HG03575 (cell line): ENCODE measurements at regions not wholly inside any gene's neighbourhood (a gene's known extent, or its start where the extent isn't known, plus 50 kb on each side); places are given as distances from the start of the nearest gene placed in this dataset.
"Not testable (repeated sequence)": the region's sequence is repeated elsewhere in the genome, so short reads cannot be mapped to it uniquely, and the experiment has no call there.

Source experiments
- ATAC-seq: cut with Tn5 transposase; IDR thresholded peaks from one replicate; pipeline ENCODE4 v1.9.1; 2021; ENCODE audit not compliant: unreplicated experiment, insufficient number of reproducible peaks, low FRiP score; ENCODE audit errors: extremely low read depth

DNA sequence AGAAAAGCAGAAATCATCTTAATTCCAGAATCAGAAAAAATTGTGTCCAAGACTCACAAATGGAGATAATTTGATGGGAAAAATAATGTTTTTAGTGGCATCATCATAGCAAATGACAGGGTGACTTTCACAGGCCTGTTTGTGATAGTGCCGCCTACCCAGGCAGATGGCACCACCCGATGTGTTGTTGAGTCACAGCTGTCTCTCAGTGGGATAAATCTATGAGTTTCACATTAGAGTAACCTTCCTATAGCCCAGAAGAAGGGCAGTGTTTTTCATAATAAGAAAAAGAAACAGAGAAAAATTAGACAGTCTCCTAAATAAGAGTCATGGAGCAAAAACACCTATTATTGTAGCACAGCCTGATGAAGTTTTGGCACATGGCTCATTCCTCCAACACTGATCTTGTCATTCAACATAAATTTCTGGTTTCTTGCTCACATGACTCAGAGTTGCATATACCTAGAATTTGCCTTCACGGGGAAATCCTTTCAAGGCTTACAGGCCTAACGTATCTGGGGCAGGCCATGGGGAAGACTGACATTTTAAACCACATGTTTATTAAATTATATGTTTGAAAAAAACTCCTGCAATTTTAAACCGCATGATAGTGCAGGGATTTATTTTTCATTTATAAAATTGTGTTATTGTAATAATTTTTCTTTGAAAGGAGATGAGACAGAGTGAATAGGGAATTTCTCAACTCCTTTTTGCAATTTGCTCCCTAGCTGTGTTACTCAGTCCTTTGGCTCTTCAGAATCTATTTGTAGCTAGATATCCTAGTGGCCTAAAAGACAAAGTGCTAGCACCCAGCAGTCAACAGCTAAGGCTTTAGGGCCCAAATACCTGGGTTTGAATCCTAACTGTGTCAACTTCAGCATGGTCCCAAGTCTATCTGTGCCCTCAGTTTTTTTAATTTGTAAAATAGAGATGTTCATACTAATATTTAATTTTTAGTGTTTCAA, 393.7 kb downstream of the NDFIP2 start:
- ATAC-seq: no peak

DNA sequence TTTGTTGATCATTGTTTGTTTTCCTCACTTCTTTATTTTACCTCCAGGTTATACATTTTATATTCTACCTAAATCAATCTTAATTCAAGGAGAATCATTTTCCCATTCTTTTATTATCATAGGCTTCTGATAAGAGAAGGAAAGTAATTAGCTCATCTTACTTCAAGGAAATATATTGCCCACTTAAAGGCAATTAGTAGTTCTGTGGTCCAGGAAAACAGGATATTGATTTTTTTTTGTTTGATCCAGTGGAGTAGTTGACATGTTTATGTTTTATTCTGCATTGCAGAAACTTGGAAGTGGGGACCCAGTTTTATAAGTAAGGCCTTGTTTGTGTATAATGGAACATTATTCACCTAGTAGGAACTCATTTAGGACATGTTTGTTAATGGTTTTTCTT, 390.6 kb downstream of the NDFIP2 start:
- ATAC-seq: no peak

DNA sequence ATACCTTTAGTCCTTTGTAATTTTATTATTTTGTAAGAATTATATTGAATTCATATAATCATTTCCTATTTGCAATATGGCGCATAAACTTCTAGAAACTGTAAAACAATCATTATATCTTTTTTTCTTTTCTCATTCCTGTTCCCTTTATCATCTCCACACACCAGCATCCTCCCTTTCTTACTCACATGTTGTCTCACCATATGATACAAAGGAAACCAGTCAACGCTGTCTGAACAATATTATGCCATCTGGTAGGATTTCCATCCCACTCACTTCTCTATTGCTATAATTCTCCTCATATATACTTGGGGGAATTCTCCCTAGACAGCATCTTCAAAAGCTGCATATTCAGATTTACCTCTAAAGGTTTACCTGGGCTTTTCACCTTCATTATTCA, 389.8 kb downstream of the NDFIP2 start:
- no peak for ATAC-seq

DNA sequence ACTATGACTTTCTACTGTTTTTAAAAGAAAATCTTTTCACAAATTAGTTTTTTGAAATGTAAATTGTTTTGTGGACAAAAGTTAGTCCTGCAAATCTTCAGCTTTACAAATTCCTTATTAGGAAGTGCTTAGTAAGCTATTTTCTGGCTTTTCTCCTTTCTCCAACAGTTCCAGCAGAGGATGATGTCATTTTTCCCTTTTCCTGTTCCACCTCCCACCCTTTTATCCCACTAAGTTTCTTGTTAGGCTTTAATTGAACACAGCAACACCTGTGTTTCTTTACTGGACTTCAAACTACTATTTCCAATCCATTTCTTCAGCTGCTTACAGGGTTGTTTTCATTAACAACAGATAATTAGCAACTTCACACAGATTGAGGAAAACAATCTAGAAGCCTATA, 389.2 kb downstream of the NDFIP2 start:
- ATAC-seq: no peak

DNA sequence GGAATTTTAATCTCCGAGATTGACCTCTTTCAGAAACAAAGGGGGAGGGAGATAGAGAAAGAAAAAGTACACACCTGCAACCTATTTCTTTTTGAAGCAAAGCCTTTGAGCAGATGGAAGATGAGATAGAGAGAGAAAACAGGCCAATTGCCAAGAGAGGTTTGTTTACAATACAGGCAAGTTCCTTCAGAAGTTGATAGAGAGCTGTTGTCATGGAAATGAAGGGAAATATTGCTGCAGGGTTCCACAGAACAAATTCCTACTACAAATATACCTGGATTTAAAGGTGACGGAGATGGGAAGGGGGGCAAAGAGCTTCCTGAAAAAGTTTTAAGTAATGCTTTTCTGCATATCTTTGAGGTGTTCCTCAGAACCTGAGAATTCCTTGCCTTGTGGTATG, 388.4 kb downstream of the NDFIP2 start:
- no peak for ATAC-seq

DNA sequence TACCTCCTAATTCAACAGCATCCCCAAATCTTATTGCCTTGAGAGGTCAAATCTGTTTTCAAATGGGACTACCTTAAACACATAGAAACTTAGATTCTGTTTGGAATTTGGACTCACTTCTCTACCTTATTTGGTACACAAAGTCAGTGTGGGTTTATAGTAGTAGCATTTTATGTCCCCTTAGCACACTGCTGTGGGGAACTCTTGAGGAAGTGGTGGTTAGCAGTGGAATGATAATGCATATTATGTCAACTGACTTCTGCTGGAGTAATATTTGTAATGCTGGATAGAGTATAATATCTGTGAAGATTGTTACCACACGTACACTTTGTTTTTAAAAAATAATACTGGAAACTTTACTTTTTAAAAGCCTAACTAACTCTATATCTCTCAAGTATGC, 386.3 kb downstream of the NDFIP2 start:
- no peak for ATAC-seq

DNA sequence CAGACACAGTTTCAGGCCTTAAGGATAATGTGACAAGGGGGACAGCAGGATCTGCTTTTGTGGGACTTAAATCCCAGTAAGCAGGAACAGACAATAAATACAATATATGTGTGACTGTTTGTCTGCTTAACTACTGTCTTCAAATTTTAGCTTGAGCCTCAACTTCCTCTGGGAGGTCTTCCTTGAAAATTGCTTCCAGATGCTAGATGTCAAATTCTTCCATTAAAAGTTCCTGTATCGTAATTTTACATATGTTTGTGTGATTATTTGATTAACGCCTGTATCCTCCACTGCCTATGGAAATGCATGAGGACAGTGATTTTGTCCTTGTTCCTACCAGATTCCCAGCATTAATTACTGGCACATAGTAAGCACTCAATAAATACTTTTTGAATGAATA, 385.5 kb downstream of the NDFIP2 start:
- ATAC-seq: no peak

DNA sequence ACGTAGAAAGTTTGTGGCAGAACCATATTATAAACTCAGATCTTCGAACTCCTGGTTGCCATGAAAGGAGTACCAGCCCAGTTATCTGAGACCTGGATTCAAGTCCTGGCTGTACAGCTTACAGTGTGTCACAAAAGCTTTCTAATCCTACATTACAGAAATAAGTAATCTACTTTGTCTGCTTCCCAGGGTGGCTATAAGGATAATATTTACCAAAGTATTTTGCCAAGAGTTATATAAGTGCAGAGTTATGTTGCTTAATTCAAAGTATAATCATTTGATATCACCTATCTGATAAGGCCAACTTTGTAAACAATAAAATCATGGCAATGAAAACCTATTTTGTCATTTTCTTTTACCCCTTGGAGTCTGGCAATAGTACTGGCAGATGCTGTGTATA, 381.6 kb downstream of the NDFIP2 start:
- no peak for ATAC-seq

DNA sequence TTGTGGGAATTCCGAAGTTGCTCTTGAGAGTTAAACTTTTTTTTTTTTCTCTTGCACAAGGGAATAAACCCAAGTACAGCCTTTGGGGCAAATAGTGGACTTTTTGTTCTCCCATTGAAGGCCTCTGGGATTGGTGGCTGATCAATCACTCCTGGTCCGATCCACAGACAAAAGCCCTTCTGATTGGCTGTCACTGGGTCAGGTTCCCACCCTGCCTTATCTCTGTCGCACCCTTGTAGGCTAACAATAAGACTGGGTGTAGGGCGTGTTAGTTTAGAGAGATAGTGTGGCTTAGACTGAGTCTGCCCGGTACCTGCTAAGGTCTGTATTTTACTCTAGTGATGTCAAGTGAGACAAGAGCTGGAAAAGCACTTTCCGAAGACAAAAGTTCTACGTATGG, 380.8 kb downstream of the NDFIP2 start:
- no peak for ATAC-seq

DNA sequence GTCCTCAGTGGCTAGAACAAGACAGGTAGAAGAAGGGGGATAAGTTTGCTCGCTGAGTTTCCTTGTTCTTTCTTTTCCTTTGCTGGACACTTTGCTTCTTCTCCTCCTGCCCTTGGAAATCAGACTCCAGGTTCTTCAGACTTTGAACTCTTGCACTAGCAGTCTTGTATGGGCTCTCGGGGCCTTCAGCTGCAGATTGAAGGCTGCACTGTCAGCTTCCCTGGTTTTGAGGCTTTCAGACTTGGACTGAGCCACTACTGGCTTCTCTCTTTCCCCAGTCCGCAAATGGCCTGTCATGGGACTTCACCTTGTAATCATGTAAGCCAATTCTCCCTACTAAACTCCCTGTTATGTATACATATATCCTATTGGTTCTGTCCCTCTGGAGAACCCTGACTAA, 379.8 kb downstream of the NDFIP2 start:
- ATAC-seq: no peak

DNA sequence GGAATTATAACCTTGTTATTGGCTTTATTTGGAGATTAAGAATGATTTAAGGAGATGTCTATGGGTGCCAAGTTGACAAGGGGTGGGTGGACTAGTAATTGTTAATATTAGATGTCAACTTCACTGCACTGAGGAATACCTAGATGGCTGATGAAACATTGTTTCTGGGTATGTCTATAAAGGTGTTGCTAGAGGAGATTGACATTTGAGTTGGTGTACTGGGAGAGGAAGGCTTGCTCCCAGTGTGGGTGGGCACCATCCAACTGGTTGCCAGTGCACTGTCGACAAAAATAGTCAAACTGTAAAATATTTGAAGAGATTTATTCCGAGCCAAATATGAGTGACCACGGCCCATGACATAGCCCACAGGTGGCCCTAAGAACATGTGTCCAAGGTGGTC, 378.8 kb downstream of the NDFIP2 start:
- no peak for ATAC-seq

DNA sequence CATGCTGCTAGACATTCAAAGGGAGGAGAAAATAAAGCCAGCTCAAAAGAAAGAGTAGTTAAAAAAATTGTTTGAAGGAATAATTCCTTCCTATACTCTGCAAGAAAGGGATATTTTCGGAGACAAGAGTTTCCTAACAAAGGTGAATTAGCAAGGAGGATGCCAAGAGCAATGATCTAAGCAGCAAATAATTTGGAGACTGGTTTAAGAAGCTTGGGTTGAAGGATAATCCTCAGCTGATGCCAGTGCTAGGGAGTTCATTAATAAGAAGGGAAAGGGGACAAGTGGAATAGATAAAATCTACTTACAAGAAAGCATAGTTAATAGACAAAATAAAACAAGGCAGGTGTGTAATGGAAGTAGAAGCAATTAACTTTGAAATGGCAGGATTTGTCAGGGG, 372.3 kb downstream of the NDFIP2 start:
- no peak for ATAC-seq

DNA sequence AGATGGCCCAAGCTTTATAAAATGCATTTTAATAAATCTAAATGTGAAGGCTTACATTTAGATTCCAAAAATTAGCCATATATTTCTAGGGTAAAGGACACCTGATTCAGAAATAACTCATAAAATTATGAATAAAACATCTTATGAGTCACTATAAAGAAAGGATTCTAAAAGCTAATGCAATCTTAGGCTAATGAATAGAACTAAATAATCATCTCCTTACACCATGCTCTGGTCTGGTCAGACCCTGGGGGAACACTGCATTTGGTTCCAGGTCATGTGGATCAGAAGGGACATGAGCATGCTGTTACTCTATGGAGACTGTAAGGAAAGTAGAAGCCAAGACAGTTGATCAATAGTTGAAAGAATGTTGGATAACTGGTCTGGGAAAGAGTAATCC, 370.4 kb downstream of the NDFIP2 start:
- ATAC-seq: no peak

DNA sequence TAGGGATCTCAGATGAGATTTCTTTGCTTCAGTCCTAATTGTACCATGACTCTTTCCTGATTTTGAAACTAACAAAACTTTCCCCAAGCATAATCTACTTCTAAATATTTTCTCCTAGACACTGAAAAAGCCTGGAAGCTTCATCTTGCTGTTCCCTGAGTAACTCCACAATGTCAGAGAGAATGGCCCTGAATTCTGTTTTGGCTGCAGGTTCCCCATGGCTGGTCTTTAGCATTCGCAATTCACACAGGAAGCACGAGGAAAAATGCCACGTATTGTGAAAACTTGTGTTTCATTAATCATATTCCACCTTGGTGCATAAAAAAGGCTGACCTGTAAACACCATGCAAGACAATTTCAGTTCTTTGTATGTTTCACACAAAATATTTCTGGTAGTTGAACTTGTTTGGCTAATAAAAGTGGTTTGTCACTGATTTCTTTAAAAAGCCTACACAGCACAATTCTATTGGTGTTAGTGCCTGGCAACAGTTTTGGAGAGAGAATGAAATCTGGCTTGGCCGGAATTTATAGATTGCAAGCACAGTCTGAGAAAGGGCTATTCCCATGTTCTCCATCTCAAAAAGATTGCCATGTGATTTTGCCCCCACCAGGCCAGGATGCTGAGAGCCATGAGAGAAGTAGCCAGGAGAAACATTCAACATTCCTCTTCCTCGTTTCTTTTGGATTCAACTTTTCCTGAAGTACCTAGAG, 367.1 kb downstream of the NDFIP2 start:
- no peak for ATAC-seq

DNA sequence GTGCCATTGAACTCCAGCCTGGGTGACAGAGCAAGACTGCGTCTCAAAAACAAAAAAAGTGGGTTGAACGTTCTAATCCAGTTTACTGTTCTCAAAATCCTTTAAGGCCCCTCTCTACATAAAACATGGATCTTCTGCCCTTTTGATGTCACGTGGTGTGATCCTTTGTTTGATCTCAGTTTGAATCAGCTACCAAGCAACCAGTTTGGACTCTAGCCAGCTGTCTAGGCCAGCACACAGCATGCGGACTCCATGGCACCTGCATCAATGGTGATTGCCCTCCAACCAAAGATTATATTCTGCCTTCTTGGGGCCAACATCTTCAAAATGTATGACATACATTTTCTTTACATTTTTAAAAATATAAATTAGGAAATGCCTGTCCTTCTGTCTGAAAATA, 365.4 kb downstream of the NDFIP2 start:
- no peak for ATAC-seq

DNA sequence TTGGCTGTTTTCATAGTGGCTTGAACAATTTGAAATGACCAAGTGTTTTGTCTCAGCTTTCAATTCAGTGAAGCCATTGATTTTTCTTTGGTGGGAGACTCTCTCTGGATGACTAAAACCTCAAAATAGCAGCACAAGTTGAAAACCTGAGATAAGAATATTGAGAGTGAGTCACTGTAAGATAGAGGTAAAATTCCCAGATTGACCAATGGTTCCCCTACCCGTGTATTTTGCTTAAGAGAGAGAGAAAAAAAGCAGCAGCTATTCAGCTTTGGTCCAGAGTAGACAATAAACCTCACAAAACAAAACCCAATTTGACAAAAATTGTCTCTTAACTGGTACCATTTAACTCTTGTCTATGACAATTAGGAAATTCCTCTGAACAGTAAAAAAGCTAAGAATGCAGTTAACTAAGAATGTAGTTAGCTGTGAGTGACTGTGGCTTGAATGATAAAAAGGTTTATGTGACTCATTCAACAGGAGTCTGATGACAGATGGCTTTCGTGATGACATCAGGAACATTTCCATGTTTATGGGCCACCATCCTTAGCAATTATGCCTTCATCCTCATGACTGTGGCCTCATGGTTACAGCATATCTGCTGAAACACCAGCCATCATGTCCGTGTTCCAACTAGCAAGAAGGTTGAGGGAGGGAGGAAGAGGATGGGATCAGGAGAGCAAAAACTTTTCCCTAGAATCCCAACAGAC, 356.9 kb downstream of the NDFIP2 start:
- no peak for ATAC-seq

DNA sequence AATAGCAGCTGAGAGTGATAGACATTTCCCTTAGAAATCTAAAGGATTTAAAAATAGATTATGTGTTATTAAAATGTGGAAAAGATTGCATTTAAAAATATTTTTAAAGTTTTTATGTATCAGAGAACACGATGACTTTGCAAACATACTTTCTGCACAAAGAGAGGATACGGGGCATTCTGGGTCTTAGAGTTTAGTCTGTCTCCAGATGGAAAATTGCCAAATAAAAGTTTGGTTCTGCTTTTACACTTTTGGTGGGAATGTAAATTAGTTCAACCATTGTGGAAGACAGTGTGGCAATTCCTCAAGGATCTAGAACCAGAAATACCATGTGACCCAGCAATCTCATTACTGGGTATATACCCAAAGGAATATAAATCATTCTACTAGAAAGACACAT, 355.2 kb downstream of the NDFIP2 start:
- ATAC-seq: not testable (repeated sequence)

DNA sequence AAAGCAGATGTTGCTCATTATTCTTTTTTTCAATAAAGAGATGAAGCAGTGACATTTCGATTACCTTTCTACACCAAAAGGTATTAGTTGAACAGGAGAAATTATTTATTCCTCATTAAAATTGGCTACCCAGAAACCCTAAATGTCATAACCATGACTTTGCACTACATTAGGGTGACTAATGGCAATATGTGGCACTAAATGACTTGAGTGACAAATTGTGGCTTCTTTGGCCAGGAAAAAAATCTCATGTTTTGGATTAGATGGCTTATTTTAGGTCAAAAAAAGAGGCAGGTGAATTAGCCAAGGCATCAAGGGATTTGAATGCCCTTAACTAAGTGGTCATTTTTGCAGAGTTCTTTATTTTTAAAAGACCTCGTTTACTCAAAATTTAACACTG, 353.9 kb downstream of the NDFIP2 start:
- no peak for ATAC-seq

DNA sequence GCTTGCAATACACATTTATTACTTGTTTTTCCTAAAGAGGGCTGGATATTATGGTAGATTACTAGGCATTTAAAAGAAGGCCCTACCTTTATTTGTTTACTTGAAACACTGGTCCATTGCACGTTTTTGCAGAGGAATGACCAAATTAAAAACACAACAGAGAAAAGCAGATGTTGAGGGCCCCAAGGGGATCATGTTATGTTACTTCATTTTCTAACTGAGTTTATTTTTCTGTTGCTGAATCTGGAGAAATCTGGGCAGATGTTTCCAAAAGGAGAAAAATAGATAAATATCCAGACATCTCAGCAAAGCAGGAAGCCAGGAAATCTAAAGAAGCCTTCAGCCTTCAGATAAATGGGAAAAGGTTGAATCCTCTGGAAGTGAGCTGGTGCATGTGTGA, 353.0 kb downstream of the NDFIP2 start:
- ATAC-seq: no peak

DNA sequence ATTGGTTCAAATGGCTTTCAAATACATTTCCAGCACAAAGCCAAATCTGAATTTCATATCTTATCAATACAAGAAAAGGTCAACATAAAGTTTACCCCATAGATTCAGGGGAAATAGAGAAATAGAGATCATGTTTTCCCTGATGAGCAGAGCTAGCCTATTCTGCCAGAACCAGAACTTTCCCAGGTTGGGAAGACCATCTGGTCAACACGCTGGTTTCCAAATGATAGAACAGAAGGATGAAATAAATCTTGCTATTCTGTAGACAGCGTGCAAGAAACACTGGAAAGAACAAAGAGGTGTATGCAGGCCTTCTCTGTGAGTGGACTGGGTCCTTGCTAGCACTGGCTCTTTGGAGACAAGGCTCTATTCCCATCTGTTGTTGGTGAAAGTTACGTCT, 350.6 kb downstream of the NDFIP2 start:
- no peak for ATAC-seq
